ENCODE measurements at regions not wholly inside any gene's neighbourhood (a gene's known extent, or its start where the extent isn't known, plus 50 kb on each side); places are given as distances from the start of the nearest gene placed in this dataset.

- Mint-ChIP-seq H3K27me3 (no peaks in the 10 kb centered on the region), H3K36me3 (no peaks in the 10 kb centered on the region), H3K4me3 (no peak overlapping the region), H3K27ac (no peak overlapping the region), H3K4me1 (no peaks in the 10 kb centered on the region), H3K9me3 (peaks cover 0 to 15% (median 5%) of the 10 kb centered on the region in 7 donors)
- Histone ChIP-seq H3K4me1 (ENCODE audit: control insufficient read depth, insufficient read depth, low read length, poor library complexity, severe bottlenecking) (no peaks in the 10 kb centered on the region), H3K9me3 (ENCODE audit: control insufficient read depth in 2 of 2, low read length in 2 of 2) (no peaks in the 10 kb centered on the region), H3K4me3 (ENCODE audit: low read depth, low read length) (no peak overlapping the region), H3K27ac (ENCODE audit: insufficient read depth, low read length, poor library complexity, severe bottlenecking) (no peak overlapping the region), H3K27me3 (ENCODE audit: control insufficient read depth, insufficient read depth, low read length) (no peaks in the 10 kb centered on the region), H3K36me3 (ENCODE audit: control insufficient read depth, insufficient read depth, low read length) (no peaks in the 10 kb centered on the region)
- DNase-seq (no peak), ATAC-seq (ENCODE audit: low read depth in 2 of 2) (no peak)
Observed at GRCh38 chr2:56460508-56460907, 276.7 kb downstream of the CCDC85A start.

- H3K4me1 ChIP-seq (ENCODE audit: control insufficient read depth, insufficient read depth, low read length, poor library complexity, severe bottlenecking): no peaks in the 10 kb centered on the region
- H3K36me3 Mint-ChIP-seq: no peaks in the 10 kb centered on the region
- ATAC-seq (ENCODE audit: low read depth in 2 of 2): no peak
- H3K4me1 Mint-ChIP-seq: no peaks in the 10 kb centered on the region
- no peaks in the 10 kb centered on the region for H3K9me3 ChIP-seq (ENCODE audit: control insufficient read depth in 2 of 2, low read length in 2 of 2)
- H3K36me3 ChIP-seq (ENCODE audit: control insufficient read depth, insufficient read depth, low read length): no peaks in the 10 kb centered on the region
- DNase-seq: no peak
- peaks cover 0 to 13% (median 3%) of the 10 kb centered on the region in 7 donors for H3K9me3 Mint-ChIP-seq
- H3K4me3 Mint-ChIP-seq: no peak overlapping the region
- H3K27ac ChIP-seq (ENCODE audit: insufficient read depth, low read length, poor library complexity, severe bottlenecking): no peak overlapping the region
- H3K27me3 Mint-ChIP-seq: no peaks in the 10 kb centered on the region
- no peak overlapping the region for H3K4me3 ChIP-seq (ENCODE audit: low read depth, low read length)
- H3K27me3 ChIP-seq (ENCODE audit: control insufficient read depth, insufficient read depth, low read length): no peaks in the 10 kb centered on the region
- no peak overlapping the region for H3K27ac Mint-ChIP-seq
Observed at GRCh38 chr2:56464066-56464465, 280.3 kb downstream of the CCDC85A start.

DNA sequence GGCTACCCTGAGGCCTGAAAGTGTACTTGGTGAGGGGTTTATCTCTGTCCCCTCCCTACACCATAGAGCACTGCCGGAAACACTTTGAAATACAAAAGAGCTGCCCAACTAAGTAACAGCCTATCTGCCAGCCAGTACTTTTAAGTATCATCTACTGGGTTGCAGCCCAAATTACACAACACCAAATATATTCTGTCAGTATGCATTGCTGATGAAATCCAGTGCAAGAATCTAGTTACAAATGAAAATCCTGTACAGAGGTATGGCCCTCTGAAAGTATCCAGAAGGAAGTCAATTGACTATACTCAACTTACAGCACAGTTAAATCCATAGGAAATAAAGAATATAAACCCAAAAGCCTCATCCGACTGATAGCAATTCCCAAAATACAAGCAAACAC lies 280.8 kb downstream of the CCDC85A start:
- no peaks in the 10 kb centered on the region for H3K36me3 Mint-ChIP-seq
- no peaks in the 10 kb centered on the region for H3K27me3 ChIP-seq (ENCODE audit: control insufficient read depth, insufficient read depth, low read length)
- no peak overlapping the region for H3K4me3 ChIP-seq (ENCODE audit: low read depth, low read length)
- ATAC-seq (ENCODE audit: low read depth in 2 of 2) (no peak), DNase-seq (no peak)
- peaks cover 0 to 15% (median 3%) of the 10 kb centered on the region in 7 donors for H3K9me3 Mint-ChIP-seq
- H3K4me3 Mint-ChIP-seq: no peak overlapping the region
- H3K9me3 ChIP-seq (ENCODE audit: control insufficient read depth in 2 of 2, low read length in 2 of 2): no peaks in the 10 kb centered on the region
- H3K36me3 ChIP-seq (ENCODE audit: control insufficient read depth, insufficient read depth, low read length): no peaks in the 10 kb centered on the region
- no peak overlapping the region for H3K27ac ChIP-seq (ENCODE audit: insufficient read depth, low read length, poor library complexity, severe bottlenecking)
- no peaks in the 10 kb centered on the region for H3K4me1 Mint-ChIP-seq
- H3K4me1 ChIP-seq (ENCODE audit: control insufficient read depth, insufficient read depth, low read length, poor library complexity, severe bottlenecking): no peaks in the 10 kb centered on the region
- no peak overlapping the region for H3K27ac Mint-ChIP-seq
- H3K27me3 Mint-ChIP-seq: no peaks in the 10 kb centered on the region

- Mint-ChIP-seq H3K9me3 (peaks cover 0 to 14% (median 3%) of the 10 kb centered on the region in 7 donors), H3K4me1 (no peaks in the 10 kb centered on the region), H3K27me3 (no peaks in the 10 kb centered on the region), H3K4me3 (no peak overlapping the region), H3K27ac (no peak overlapping the region), H3K36me3 (no peaks in the 10 kb centered on the region)
- no peak for DNase-seq
- Histone ChIP-seq H3K36me3 (ENCODE audit: control insufficient read depth, insufficient read depth, low read length) (no peaks in the 10 kb centered on the region), H3K27me3 (ENCODE audit: control insufficient read depth, insufficient read depth, low read length) (no peaks in the 10 kb centered on the region), H3K27ac (ENCODE audit: insufficient read depth, low read length, poor library complexity, severe bottlenecking) (no peak overlapping the region), H3K9me3 (ENCODE audit: control insufficient read depth in 2 of 2, low read length in 2 of 2) (no peaks in the 10 kb centered on the region), H3K4me3 (ENCODE audit: low read depth, low read length) (no peak overlapping the region), H3K4me1 (ENCODE audit: control insufficient read depth, insufficient read depth, low read length, poor library complexity, severe bottlenecking) (no peaks in the 10 kb centered on the region)
- no peak for ATAC-seq (ENCODE audit: low read depth in 2 of 2)
Observed at GRCh38 chr2:56465491-56465890, 281.7 kb downstream of the CCDC85A start.

GRCh38 chr2:56473524-56473923 lies 289.7 kb downstream of the CCDC85A start:
- Mint-ChIP-seq H3K36me3 (no peaks in the 10 kb centered on the region), H3K9me3 (peaks cover 0 to 12% (median 3%) of the 10 kb centered on the region in 7 donors), H3K27ac (no peak overlapping the region), H3K4me3 (peak overlapping the region in 1 of 4 donors; percentile 84), H3K4me1 (no peaks in the 10 kb centered on the region), H3K27me3 (no peaks in the 10 kb centered on the region)
- Histone ChIP-seq H3K4me1 (ENCODE audit: control insufficient read depth, insufficient read depth, low read length, poor library complexity, severe bottlenecking) (no peaks in the 10 kb centered on the region), H3K36me3 (ENCODE audit: control insufficient read depth, insufficient read depth, low read length) (no peaks in the 10 kb centered on the region), H3K4me3 (ENCODE audit: low read depth, low read length) (no peak overlapping the region), H3K27me3 (ENCODE audit: control insufficient read depth, insufficient read depth, low read length) (no peaks in the 10 kb centered on the region), H3K27ac (ENCODE audit: insufficient read depth, low read length, poor library complexity, severe bottlenecking) (no peak overlapping the region), H3K9me3 (ENCODE audit: control insufficient read depth in 2 of 2, low read length in 2 of 2) (no peaks in the 10 kb centered on the region)
- DNase-seq (no peak), ATAC-seq (ENCODE audit: low read depth in 2 of 2) (no peak)

GRCh38 chr2:56474412-56475158 lies 290.8 kb downstream of the CCDC85A start:
- ATAC-seq (ENCODE audit: low read depth in 2 of 2) (no peak), DNase-seq (no peak)
- H3K36me3 Mint-ChIP-seq: no peaks in the 10 kb centered on the region
- no peak overlapping the region for H3K4me3 Mint-ChIP-seq
- no peaks in the 10 kb centered on the region for H3K4me1 Mint-ChIP-seq
- H3K4me1 ChIP-seq (ENCODE audit: control insufficient read depth, insufficient read depth, low read length, poor library complexity, severe bottlenecking): no peaks in the 10 kb centered on the region
- no peak overlapping the region for H3K27ac Mint-ChIP-seq
- H3K27ac ChIP-seq (ENCODE audit: insufficient read depth, low read length, poor library complexity, severe bottlenecking): no peak overlapping the region
- peaks cover 0 to 12% (median 3%) of the 10 kb centered on the region in 7 donors for H3K9me3 Mint-ChIP-seq
- no peaks in the 10 kb centered on the region for H3K36me3 ChIP-seq (ENCODE audit: control insufficient read depth, insufficient read depth, low read length)
- no peaks in the 10 kb centered on the region for H3K27me3 ChIP-seq (ENCODE audit: control insufficient read depth, insufficient read depth, low read length)
- H3K4me3 ChIP-seq (ENCODE audit: low read depth, low read length): no peak overlapping the region
- H3K27me3 Mint-ChIP-seq: no peaks in the 10 kb centered on the region
- H3K9me3 ChIP-seq (ENCODE audit: control insufficient read depth in 2 of 2, low read length in 2 of 2): no peaks in the 10 kb centered on the region

DNA sequence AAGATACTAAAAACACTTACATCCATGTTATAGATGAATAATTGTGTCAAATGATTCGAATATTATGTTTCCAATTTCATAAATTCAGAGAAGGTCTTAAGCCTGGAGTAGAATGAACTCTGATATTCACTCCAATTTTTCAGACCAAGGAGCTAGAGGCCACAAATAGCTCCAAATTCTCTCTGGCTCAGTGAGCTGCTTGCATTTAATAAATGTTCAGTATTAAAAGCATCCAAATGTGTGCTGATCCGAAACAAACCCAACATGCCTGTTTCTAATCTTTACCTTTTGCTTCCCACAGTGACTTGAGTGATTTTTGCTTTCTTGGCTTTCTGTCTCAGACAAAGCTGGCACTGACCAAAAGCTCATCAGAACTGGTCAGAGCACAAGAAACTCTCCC lies 291.4 kb downstream of the CCDC85A start:
- H3K27ac Mint-ChIP-seq: no peak overlapping the region
- no peaks in the 10 kb centered on the region for H3K4me1 Mint-ChIP-seq
- DNase-seq: no peak
- no peaks in the 10 kb centered on the region for H3K9me3 ChIP-seq (ENCODE audit: control insufficient read depth in 2 of 2, low read length in 2 of 2)
- no peaks in the 10 kb centered on the region for H3K4me1 ChIP-seq (ENCODE audit: control insufficient read depth, insufficient read depth, low read length, poor library complexity, severe bottlenecking)
- H3K4me3 Mint-ChIP-seq: no peak overlapping the region
- no peaks in the 10 kb centered on the region for H3K27me3 Mint-ChIP-seq
- H3K36me3 ChIP-seq (ENCODE audit: control insufficient read depth, insufficient read depth, low read length): no peaks in the 10 kb centered on the region
- H3K27me3 ChIP-seq (ENCODE audit: control insufficient read depth, insufficient read depth, low read length): no peaks in the 10 kb centered on the region
- H3K36me3 Mint-ChIP-seq: no peaks in the 10 kb centered on the region
- ATAC-seq (ENCODE audit: low read depth in 2 of 2): no peak
- H3K27ac ChIP-seq (ENCODE audit: insufficient read depth, low read length, poor library complexity, severe bottlenecking): no peak overlapping the region
- H3K9me3 Mint-ChIP-seq: peaks cover 0 to 12% (median 3%) of the 10 kb centered on the region in 7 donors
- H3K4me3 ChIP-seq (ENCODE audit: low read depth, low read length): no peak overlapping the region

DNA sequence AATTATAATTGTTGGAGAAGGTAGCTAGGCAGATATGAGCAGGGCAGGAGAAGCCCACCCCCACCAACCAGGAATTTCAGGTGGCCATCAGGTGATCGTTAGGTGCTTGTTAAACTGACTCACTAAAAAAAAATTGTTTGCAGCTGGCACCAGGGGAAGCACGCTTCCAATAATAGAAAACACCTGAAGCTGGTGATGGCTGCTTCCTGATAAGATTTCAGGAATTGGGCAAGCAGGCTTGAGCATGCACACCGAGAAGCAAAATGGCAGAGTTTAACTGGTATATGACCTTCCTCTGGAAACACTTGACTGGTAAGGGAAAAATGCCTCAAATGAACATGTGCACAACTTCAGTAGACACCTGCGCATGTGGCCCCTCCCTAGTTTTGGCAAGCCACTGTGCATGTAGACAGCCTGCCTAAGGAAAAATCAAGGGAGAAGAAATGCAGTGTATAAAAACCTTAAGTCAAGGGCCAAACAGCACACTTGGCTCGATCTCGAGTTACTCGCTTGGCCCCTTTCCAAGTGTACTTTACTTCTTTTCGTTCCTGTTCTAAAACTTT lies 292.8 kb downstream of the CCDC85A start:
- H3K4me1 Mint-ChIP-seq: no peaks in the 10 kb centered on the region
- H3K9me3 ChIP-seq (ENCODE audit: control insufficient read depth in 2 of 2, low read length in 2 of 2): no peaks in the 10 kb centered on the region
- H3K27me3 ChIP-seq (ENCODE audit: control insufficient read depth, insufficient read depth, low read length): no peaks in the 10 kb centered on the region
- ATAC-seq (ENCODE audit: low read depth in 2 of 2) (no peak), DNase-seq (no peak)
- peaks cover 0 to 12% (median 3%) of the 10 kb centered on the region in 7 donors for H3K9me3 Mint-ChIP-seq
- no peaks in the 10 kb centered on the region for H3K36me3 ChIP-seq (ENCODE audit: control insufficient read depth, insufficient read depth, low read length)
- no peak overlapping the region for H3K27ac Mint-ChIP-seq
- no peaks in the 10 kb centered on the region for H3K27me3 Mint-ChIP-seq
- H3K4me3 Mint-ChIP-seq: no peak overlapping the region
- H3K4me3 ChIP-seq (ENCODE audit: low read depth, low read length): no peak overlapping the region
- no peak overlapping the region for H3K27ac ChIP-seq (ENCODE audit: insufficient read depth, low read length, poor library complexity, severe bottlenecking)
- no peaks in the 10 kb centered on the region for H3K4me1 ChIP-seq (ENCODE audit: control insufficient read depth, insufficient read depth, low read length, poor library complexity, severe bottlenecking)
- no peaks in the 10 kb centered on the region for H3K36me3 Mint-ChIP-seq

Data from CD4-positive, CD25-positive, alpha-beta regulatory T cell (primary cell).